Neuronal stem cell (in vitro differentiated cells): ENCODE measurements at regions not wholly inside any gene's neighbourhood (a gene's known extent, or its start where the extent isn't known, plus 50 kb on each side); places are given as distances from the start of the nearest gene placed in this dataset.

Source experiments
- DNase-seq: peaks from one replicate; pipeline ENCODE4 v3.0.0-alpha.2; 2013; ENCODE audit warnings: low spot score
- H2AFZ ChIP-seq: one replicate; pipeline ENCODE4 v1.6.1; 2013; ENCODE audit warnings: mild to moderate bottlenecking, low read length, inconsistent platforms
- H2AK5ac ChIP-seq: 2 replicates; pipeline ENCODE4 v1.6.1; 2013; ENCODE audit warnings: low read depth, mild to moderate bottlenecking, inconsistent platforms, low read length, moderate library complexity, mixed read lengths
- H2BK120ac ChIP-seq: 2 replicates; pipeline ENCODE4 v1.6.1; 2013; ENCODE audit warnings: low read depth, mild to moderate bottlenecking, inconsistent platforms, low read length, moderate library complexity, mixed read lengths
- H2BK12ac ChIP-seq: one replicate; pipeline ENCODE4 v1.6.1; 2013; ENCODE audit warnings: low read length, inconsistent platforms
- H2BK15ac ChIP-seq: 2 replicates; pipeline ENCODE4 v1.6.1; 2013; ENCODE audit warnings: mild to moderate bottlenecking, low read length, inconsistent platforms, mixed read lengths
- H2BK5ac ChIP-seq: one replicate; pipeline ENCODE4 v1.6.1; 2013; ENCODE audit warnings: inconsistent platforms, mild to moderate bottlenecking, low read length, moderate library complexity
- H3K14ac ChIP-seq: one replicate; pipeline ENCODE4 v1.6.1; 2013; ENCODE audit warnings: low read length, inconsistent platforms
- H3K18ac ChIP-seq: 2 replicates; pipeline ENCODE4 v1.6.1; 2013; ENCODE audit warnings: low read length, inconsistent platforms
- H3K23ac ChIP-seq: 2 replicates; pipeline ENCODE4 v1.6.1; 2013; ENCODE audit warnings: low read depth, mild to moderate bottlenecking, mixed read lengths, low read length, inconsistent platforms; ENCODE audit not compliant: poor library complexity
- H3K27ac ChIP-seq: replicated peaks from 3 replicates; pipeline ENCODE4 v1.5.1; 2013; ENCODE audit warnings: low read length, inconsistent platforms
- H3K27me3 ChIP-seq, 3 experiments: 2 replicates each; pipeline ENCODE4 v1.6.1; 2013; ENCODE audit warnings: low read length in 3 of 3, mild to moderate bottlenecking in 2 of 3, inconsistent platforms in 1 of 3, low read depth in 1 of 3, mixed read lengths in 1 of 3, moderate library complexity in 1 of 3; ENCODE audit not compliant: control insufficient read depth in 3 of 3, insufficient read depth in 3 of 3
- H3K36me3 ChIP-seq, 2 donors: replicated peaks in 1 of 2; 2 replicates each; pipeline ENCODE4 v1.6.1; 2013; ENCODE audit warnings: low read length in 2 of 2; ENCODE audit not compliant: control insufficient read depth in 2 of 2, insufficient read depth in 2 of 2
- H3K4ac ChIP-seq: 2 replicates; pipeline ENCODE4 v1.6.1; 2013; ENCODE audit warnings: inconsistent platforms, mild to moderate bottlenecking, low read length, moderate library complexity
- H3K4me1 ChIP-seq, 2 donors: 1 replicate in 1 of 2; 2 replicates in 1 of 2; pipeline ENCODE4 v1.6.1; 2013; ENCODE audit warnings: low read length in 2 of 2, low read depth in 1 of 2; ENCODE audit not compliant: control insufficient read depth in 2 of 2, insufficient read depth in 1 of 2
- H3K4me2 ChIP-seq: one replicate; pipeline ENCODE4 v1.6.1; 2013; ENCODE audit warnings: mild to moderate bottlenecking, low read length, inconsistent platforms; ENCODE audit not compliant: insufficient read depth, poor library complexity, severe bottlenecking
- H3K4me3 ChIP-seq, 2 donors: 2 replicates each; pipeline ENCODE4 v1.5.1; 2013; ENCODE audit warnings: low read length in 2 of 2, mild to moderate bottlenecking in 2 of 2, inconsistent platforms in 1 of 2, moderate library complexity in 1 of 2
- H3K79me1 ChIP-seq: one replicate; pipeline ENCODE4 v1.6.1; 2013; ENCODE audit warnings: low read depth, mild to moderate bottlenecking, inconsistent platforms, low read length, moderate library complexity
- H3K9ac ChIP-seq: one replicate; pipeline ENCODE4 v1.6.1; 2013; ENCODE audit warnings: mild to moderate bottlenecking, low read depth, low read length, inconsistent platforms; ENCODE audit not compliant: poor library complexity
- H3K9me3 ChIP-seq, 2 donors: replicated peaks in 1 of 2; 2 replicates each; pipeline versions ENCODE3 to v1.6.1; 2013; ENCODE audit warnings: low read length in 2 of 2, mild to moderate bottlenecking in 2 of 2, inconsistent platforms in 1 of 2, low read depth in 1 of 2, mixed read lengths in 1 of 2, moderate library complexity in 1 of 2; ENCODE audit not compliant: control insufficient read depth in 2 of 2, insufficient read depth in 1 of 2
- H4K8ac ChIP-seq: one replicate; pipeline ENCODE4 v1.6.1; 2013; ENCODE audit warnings: low read depth, mild to moderate bottlenecking, inconsistent platforms, low read length, moderate library complexity
- H4K91ac ChIP-seq: one replicate; pipeline ENCODE4 v1.6.1; 2013; ENCODE audit warnings: low read length, low read depth, mild to moderate bottlenecking, inconsistent platforms; ENCODE audit not compliant: poor library complexity
- WGBS, 2 donors: extraction: QIAGEN DNeasy Blood & Tissue Kit; methylation state at CpG; one replicate each; pipeline ENCODE4 v1.1.7; 2013; ENCODE audit warnings: missing lambda C conversion rate in 2 of 2, mixed read lengths in 1 of 2; ENCODE audit not compliant: insufficient read length in 2 of 2, insufficient replicate concordance in 1 of 2; ENCODE audit errors: extremely low coverage in 2 of 2; 5-methylcytosine and 5-hydroxymethylcytosine counted together

GRCh38 chr13:90585392-90585791, 762.1 kb upstream of the MIR17HG start:
- no peak for DNase-seq
- Histone ChIP-seq H3K14ac (no peak overlapping the region), H3K4me2 (no peak overlapping the region), H3K18ac (no peak overlapping the region), H3K9me3 (peaks cover 0 to 3% of the 10 kb centered on the region in 2 donors), H3K4me3 (no peak overlapping the region), H2AFZ (no peak overlapping the region), H3K27ac (no peak overlapping the region), H3K9ac (no peak overlapping the region), H2BK120ac (no peak overlapping the region), H3K4ac (no peak overlapping the region), H2BK5ac (no peak overlapping the region), H4K91ac (no peak overlapping the region), H2BK12ac (no peak overlapping the region), H3K79me1 (no peaks in the 10 kb centered on the region), H2BK15ac (no peak overlapping the region), H3K23ac (no peak overlapping the region), H2AK5ac (no peak overlapping the region), H3K27me3 (no peaks in the 10 kb centered on the region), H3K4me1 (no peaks in the 10 kb centered on the region), H3K36me3 (no peaks in the 10 kb centered on the region), H4K8ac (no peak overlapping the region)
- no CpG with 5 or more reads among the region's 1 CpG for WGBS, 2 donors

DNA sequence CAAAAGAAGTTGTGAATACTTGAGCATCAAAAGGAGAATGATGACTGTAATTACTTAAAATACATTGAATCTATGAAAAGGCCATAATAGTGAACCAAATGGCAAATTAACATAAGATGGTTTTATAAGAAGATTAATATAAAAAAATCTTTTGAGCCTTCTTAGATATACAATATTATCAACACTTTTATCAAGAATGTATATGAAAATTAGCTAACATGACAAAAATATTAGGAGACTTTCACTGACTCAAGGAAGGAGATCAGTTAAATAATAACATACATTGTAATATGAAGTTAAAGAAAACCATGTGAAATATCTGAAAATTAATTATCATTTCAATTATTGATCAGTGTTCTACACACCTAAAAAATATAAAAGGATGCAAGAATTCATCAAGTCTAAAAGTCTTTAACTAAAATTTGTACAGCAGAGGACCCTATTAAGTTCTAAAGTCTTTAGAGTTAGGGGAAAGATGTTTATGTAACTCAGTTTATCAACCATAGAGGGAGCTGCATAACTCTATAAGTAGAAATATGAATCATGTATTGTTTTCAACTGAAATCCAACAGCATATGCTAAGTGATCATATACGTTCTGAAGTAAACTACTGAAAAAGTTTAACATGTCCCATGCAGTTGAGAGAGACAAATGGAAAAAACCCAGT, 756.1 kb upstream of the MIR17HG start:
- no peak overlapping the region for H4K8ac ChIP-seq
- DNase-seq: no peak
- no peaks in the 10 kb centered on the region for H3K27me3 ChIP-seq
- peaks cover 0 to 11% of the 10 kb centered on the region in 2 donors for H3K9me3 ChIP-seq
- H2BK5ac ChIP-seq: no peak overlapping the region
- H3K4me1 ChIP-seq: no peaks in the 10 kb centered on the region
- H3K4ac ChIP-seq: no peak overlapping the region
- no peak overlapping the region for H3K14ac ChIP-seq
- no peak overlapping the region for H2AK5ac ChIP-seq
- H2BK120ac ChIP-seq: no peak overlapping the region
- H3K4me3 ChIP-seq: no peak overlapping the region
- H3K4me2 ChIP-seq: no peak overlapping the region
- no peak overlapping the region for H2BK15ac ChIP-seq
- H3K27ac ChIP-seq: no peak overlapping the region
- H3K9ac ChIP-seq: no peak overlapping the region
- no peaks in the 10 kb centered on the region for H3K36me3 ChIP-seq
- H4K91ac ChIP-seq: no peak overlapping the region
- H2AFZ ChIP-seq: peak overlapping the region; percentile 58
- H3K18ac ChIP-seq: no peak overlapping the region
- no peak overlapping the region for H2BK12ac ChIP-seq
- WGBS, 2 donors: no CpG with 5 or more reads among the region's 1 CpG
- H3K23ac ChIP-seq: no peak overlapping the region
- H3K79me1 ChIP-seq: no peaks in the 10 kb centered on the region

GRCh38 chr13:90591927-90592268, 755.6 kb upstream of the MIR17HG start:
- H3K23ac ChIP-seq: no peak overlapping the region
- H2BK12ac ChIP-seq: no peak overlapping the region
- H2BK5ac ChIP-seq: no peak overlapping the region
- no peak overlapping the region for H3K4me3 ChIP-seq
- H4K91ac ChIP-seq: no peak overlapping the region
- H2AFZ ChIP-seq: peak overlapping the region; percentile 58
- no peaks in the 10 kb centered on the region for H3K79me1 ChIP-seq
- no peak overlapping the region for H2BK15ac ChIP-seq
- no peak overlapping the region for H2BK120ac ChIP-seq
- peaks cover 0 to 11% of the 10 kb centered on the region in 2 donors for H3K9me3 ChIP-seq
- H3K36me3 ChIP-seq: no peaks in the 10 kb centered on the region
- H3K4ac ChIP-seq: no peak overlapping the region
- no peak overlapping the region for H3K27ac ChIP-seq
- no peak overlapping the region for H3K9ac ChIP-seq
- H3K27me3 ChIP-seq: no peaks in the 10 kb centered on the region
- peak overlapping the region; percentile 21 for H3K18ac ChIP-seq
- no peak overlapping the region for H2AK5ac ChIP-seq
- no CpG with 5 or more reads among the region's 2 CpGs for WGBS, 2 donors
- no peak overlapping the region for H3K14ac ChIP-seq
- H4K8ac ChIP-seq: no peak overlapping the region
- no peak overlapping the region for H3K4me2 ChIP-seq
- no peak for DNase-seq
- H3K4me1 ChIP-seq: no peaks in the 10 kb centered on the region

- no peak overlapping the region for H2BK5ac ChIP-seq
- H2AK5ac ChIP-seq: no peak overlapping the region
- no peak overlapping the region for H3K14ac ChIP-seq
- H3K4me3 ChIP-seq: no peak overlapping the region
- no peak overlapping the region for H3K4me2 ChIP-seq
- no peaks in the 10 kb centered on the region for H3K27me3 ChIP-seq
- H4K8ac ChIP-seq: no peak overlapping the region
- no peak overlapping the region for H2AFZ ChIP-seq
- H2BK12ac ChIP-seq: no peak overlapping the region
- no peak overlapping the region for H2BK120ac ChIP-seq
- H4K91ac ChIP-seq: no peak overlapping the region
- no peaks in the 10 kb centered on the region for H3K36me3 ChIP-seq
- no peak overlapping the region for H3K4ac ChIP-seq
- no peak overlapping the region for H3K23ac ChIP-seq
- no peak overlapping the region for H3K9ac ChIP-seq
- WGBS, 2 donors: no CpG with 5 or more reads among the region's 1 CpG
- no peak overlapping the region for H2BK15ac ChIP-seq
- DNase-seq: no peak
- H3K18ac ChIP-seq: no peak overlapping the region
- no peaks in the 10 kb centered on the region for H3K4me1 ChIP-seq
- H3K9me3 ChIP-seq: peaks cover 0 to 11% of the 10 kb centered on the region in 2 donors
- no peaks in the 10 kb centered on the region for H3K79me1 ChIP-seq
- H3K27ac ChIP-seq: no peak overlapping the region
Observed at GRCh38 chr13:90592943-90593342, 754.5 kb upstream of the MIR17HG start.
